HG03520 (cell line): ENCODE measurements at regions not wholly inside any gene's neighbourhood (a gene's known extent, or its start where the extent isn't known, plus 50 kb on each side); places are given as distances from the start of the nearest gene placed in this dataset.
"Not testable (repeated sequence)": the region's sequence is repeated elsewhere in the genome, so short reads cannot be mapped to it uniquely, and the experiment has no call there.

ENCODE experiments used
- ATAC-seq: cut with Tn5 transposase; IDR thresholded peaks from one replicate; pipeline ENCODE4 v1.9.1; 2021; ENCODE audit warnings: mild to moderate bottlenecking, moderate library complexity; ENCODE audit not compliant: unreplicated experiment

- ATAC-seq = no peak
These were observed 78.0 kb upstream of the RPS6KA2 start for GRCh38 chr6:166705069-166705468.

GRCh38 chr6:166704171-166704570 lies 77.1 kb upstream of the RPS6KA2 start:
- ATAC-seq = no peak

GRCh38 chr6:166703149-166703710 lies 76.2 kb upstream of the RPS6KA2 start:
- ATAC-seq = no peak

GRCh38 chr6:166701424-166701823 lies 74.4 kb upstream of the RPS6KA2 start:
- not testable (repeated sequence) for ATAC-seq

GRCh38 chr6:166700871-166701270 lies 73.8 kb upstream of the RPS6KA2 start:
- ATAC-seq = not testable (repeated sequence)

GRCh38 chr6:166697113-166697512 lies 70.1 kb upstream of the RPS6KA2 start:
- ATAC-seq = peak; percentile 53

- ATAC-seq = no peak
These were observed 66.8 kb upstream of the RPS6KA2 start for GRCh38 chr6:166693880-166694279.

GRCh38 chr6:166692723-166693302 lies 65.8 kb upstream of the RPS6KA2 start:
- ATAC-seq = no peak

- no peak for ATAC-seq
These were observed 64.7 kb upstream of the RPS6KA2 start for GRCh38 chr6:166691746-166692145.

GRCh38 chr6:166691199-166691598 lies 64.1 kb upstream of the RPS6KA2 start:
- ATAC-seq = no peak

GRCh38 chr6:166689687-166690086 lies 62.6 kb upstream of the RPS6KA2 start:
- no peak for ATAC-seq

GRCh38 chr6:166688901-166689300 lies 61.9 kb upstream of the RPS6KA2 start:
- no peak for ATAC-seq

GRCh38 chr6:166687879-166688205 lies 60.8 kb upstream of the RPS6KA2 start:
- ATAC-seq = no peak

- ATAC-seq = no peak
These were observed 60.2 kb upstream of the RPS6KA2 start for GRCh38 chr6:166687070-166687878.

- no peak for ATAC-seq
These were observed 59.3 kb upstream of the RPS6KA2 start for GRCh38 chr6:166686317-166686716.

- no peak for ATAC-seq
These were observed 57.8 kb upstream of the RPS6KA2 start for GRCh38 chr6:166684866-166685265.

- no peak for ATAC-seq
These were observed 57.1 kb upstream of the RPS6KA2 start for GRCh38 chr6:166684170-166684569.

- ATAC-seq = no peak
These were observed 56.4 kb upstream of the RPS6KA2 start for GRCh38 chr6:166683477-166683876.

GRCh38 chr6:166679566-166679965 lies 52.5 kb upstream of the RPS6KA2 start:
- ATAC-seq = no peak

GRCh38 chr6:166678426-166678825 lies 51.4 kb upstream of the RPS6KA2 start:
- no peak for ATAC-seq

- no peak for ATAC-seq
These were observed 50.9 kb upstream of the RPS6KA2 start for GRCh38 chr6:166677941-166678340.
